Activated T-helper 2 cell treated with anti-CD3 and anti-CD28 coated beads, Interferon-gamma antibody, Interleukin-2, Interleukin-4, amounts not matched to agents 10 μg/mL and 5 μg/mL and 100 μg/mL, durations not matched to agents 14 hours and 24 hours and 36 hours (primary cell): ENCODE measurements at regions not wholly inside any gene's neighbourhood (a gene's known extent, or its start where the extent isn't known, plus 50 kb on each side); places are given as distances from the start of the nearest gene placed in this dataset.
"Not testable (repeated sequence)": the region's sequence is repeated elsewhere in the genome, so short reads cannot be mapped to it uniquely, and the experiment has no call there.

Experiments
- DNase-seq: peaks from one replicate; pipeline ENCODE4 v3.0.0; 2021; ENCODE audit warnings: low spot score
- H3K27ac Mint-ChIP-seq: one replicate; pipeline ENCODE4 v1.8.0; 2021; ENCODE audit warnings: mixed read lengths
- H3K27me3 Mint-ChIP-seq: one replicate; pipeline ENCODE4 v1.8.0; 2021; ENCODE audit warnings: low read depth, mixed read lengths
- H3K36me3 Mint-ChIP-seq: one replicate; pipeline ENCODE4 v1.8.0; 2021; ENCODE audit warnings: low read depth, mixed read lengths
- H3K4me1 Mint-ChIP-seq: one replicate; pipeline ENCODE4 v1.8.0; 2021; ENCODE audit warnings: low read depth, mixed read lengths
- H3K4me3 Mint-ChIP-seq: one replicate; pipeline ENCODE4 v1.8.0; 2021; ENCODE audit warnings: low read depth, mild to moderate bottlenecking, moderate library complexity, mixed read lengths
- H3K9me3 Mint-ChIP-seq: one replicate; pipeline ENCODE4 v1.8.0; 2021; ENCODE audit warnings: mixed read lengths
- intact Hi-C: fragments of 100-400 bp; cut with micrococcal nuclease; formaldehyde crosslinking; loops from one replicate; pipeline ENCODE4 v1.15.1; 2023

DNA sequence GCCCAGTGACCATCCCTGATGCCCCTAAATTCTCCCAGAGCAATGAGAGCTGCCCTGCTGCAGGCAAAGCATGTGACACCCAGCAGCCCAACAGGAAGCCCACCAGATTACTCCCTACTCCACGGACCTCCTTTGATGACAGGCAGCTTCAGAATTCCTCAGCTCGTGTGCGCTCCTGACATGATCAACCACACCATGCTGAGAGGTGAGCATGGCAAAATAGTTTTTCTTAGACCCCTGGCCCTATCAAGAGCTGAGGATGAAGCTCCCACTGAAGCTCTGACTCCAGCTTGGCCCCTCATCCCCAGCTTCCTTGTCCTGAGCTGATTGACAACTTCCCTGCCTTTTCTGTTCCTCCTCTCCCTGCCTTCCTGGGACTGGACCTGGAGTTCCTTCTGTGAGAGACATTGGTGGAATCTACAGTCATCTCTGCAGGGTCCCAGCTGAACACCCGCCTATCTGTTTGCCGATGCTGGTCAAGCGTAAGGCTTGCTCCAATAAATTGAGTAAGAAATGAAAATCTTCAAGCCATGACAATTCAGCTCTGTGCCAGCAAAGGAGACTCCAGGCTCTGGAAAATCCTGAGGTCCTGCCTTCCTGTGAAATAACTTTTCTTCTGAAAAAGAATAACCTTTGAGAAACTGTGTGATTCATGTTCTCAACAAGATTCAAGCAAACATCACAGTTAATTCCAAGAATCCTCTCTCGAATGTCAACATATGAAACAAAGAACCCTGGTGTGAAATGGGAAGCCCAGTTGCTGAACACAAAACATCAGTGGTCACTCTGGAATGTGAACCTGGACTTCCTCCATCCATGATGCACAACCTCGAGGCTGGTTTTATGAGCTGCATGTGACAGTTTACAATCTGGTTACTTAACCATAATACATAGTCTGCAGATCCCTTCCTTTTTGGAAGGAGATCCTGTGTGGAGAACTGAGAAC is 201.1 kb downstream of the SPP2 start:
- H3K27me3 Mint-ChIP-seq = peaks cover 20% of the 10 kb centered on the region
- no peak overlapping the region for H3K27ac Mint-ChIP-seq
- intact Hi-C loops = no loop called here
- H3K36me3 Mint-ChIP-seq = no peaks in the 10 kb centered on the region
- H3K4me3 Mint-ChIP-seq = no peak overlapping the region
- no peaks in the 10 kb centered on the region for H3K9me3 Mint-ChIP-seq
- DNase-seq = no peak
- H3K4me1 Mint-ChIP-seq = peaks cover 7% of the 10 kb centered on the region

DNA sequence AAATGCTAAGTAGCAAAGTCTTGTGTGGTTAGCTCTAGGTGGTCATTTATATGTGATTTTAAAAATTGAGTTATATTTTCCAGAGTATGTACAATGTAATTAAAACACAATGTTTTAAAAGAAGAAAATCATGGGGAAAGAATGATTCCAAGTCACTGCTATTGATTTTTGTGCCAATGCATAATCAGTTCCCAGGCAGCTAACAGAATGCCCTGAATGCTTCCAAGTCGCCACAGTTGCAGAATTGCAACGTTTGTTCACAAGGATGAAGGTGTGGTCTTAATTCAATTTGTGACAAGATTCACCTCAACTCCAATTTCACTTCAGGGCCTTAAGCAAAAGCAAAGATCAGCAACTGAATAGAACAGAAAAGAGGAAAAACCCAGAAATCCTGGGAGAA is 200.4 kb downstream of the SPP2 start:
- Mint-ChIP-seq H3K4me1 (peaks cover 7% of the 10 kb centered on the region), H3K27ac (no peak overlapping the region), H3K4me3 (no peak overlapping the region), H3K27me3 (peaks cover 20% of the 10 kb centered on the region), H3K9me3 (no peaks in the 10 kb centered on the region), H3K36me3 (no peaks in the 10 kb centered on the region)
- no peak for DNase-seq
- intact Hi-C loops = no loop called here

DNA sequence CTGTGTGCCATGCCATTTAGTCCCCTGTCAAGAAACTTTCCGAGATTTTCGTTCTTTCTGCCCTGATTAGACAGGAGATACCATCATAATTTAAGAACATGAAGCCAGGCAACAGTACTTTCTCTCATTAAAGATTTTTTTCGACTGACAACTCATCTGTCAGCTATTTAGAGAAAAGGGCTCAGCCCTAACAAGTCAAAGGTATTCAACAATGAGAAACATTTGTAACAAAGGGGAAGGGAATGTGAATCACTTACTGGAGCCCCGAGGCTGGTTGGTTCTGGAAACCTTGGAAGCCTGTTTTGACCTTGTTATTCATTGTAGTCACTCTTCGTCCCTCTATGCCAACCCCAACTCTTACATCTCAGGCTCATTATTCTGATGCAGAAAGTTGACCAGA is 199.4 kb downstream of the SPP2 start:
- H3K27ac Mint-ChIP-seq = no peak overlapping the region

DNA sequence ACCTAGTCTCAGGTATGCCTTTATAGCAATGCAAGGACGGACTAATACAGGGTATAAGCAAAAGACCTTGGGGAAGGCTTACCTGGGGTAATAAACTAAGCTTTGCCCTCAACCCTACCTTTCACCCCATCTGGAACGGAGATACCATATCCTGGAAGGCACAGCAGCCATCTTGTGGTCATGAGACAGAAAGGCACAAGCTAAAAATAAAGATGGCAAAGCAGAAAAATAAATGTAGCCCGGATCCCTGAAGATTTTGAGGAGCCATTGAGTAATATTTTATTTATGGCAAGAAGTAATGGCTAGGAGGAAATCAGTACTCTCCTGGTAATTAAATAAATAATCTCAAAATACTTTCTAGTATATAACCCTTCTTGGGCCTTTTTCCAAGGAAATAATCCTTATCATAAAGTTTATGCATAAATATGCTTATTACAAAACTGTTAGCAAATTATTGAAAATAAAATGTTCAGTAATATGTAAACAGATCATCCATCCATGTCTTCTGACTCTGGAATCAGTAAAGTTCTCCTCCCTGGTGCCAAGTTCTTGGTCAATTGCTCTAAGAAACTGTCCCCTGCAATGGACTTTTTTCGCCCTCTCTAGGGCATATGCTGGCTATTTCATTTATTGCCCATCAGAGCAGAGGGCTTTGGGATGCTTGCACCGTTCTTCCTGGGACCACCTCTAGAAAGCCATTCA is 198.7 kb downstream of the SPP2 start:
- Mint-ChIP-seq H3K4me3 (no peak overlapping the region), H3K4me1 (peaks cover 3% of the 10 kb centered on the region), H3K27me3 (peaks cover 22% of the 10 kb centered on the region), H3K27ac (no peak overlapping the region), H3K36me3 (no peaks in the 10 kb centered on the region), H3K9me3 (no peaks in the 10 kb centered on the region)
- DNase-seq = no peak
- intact Hi-C loops = no loop called here

More for the DNA sequence above, 199.4 kb downstream of the SPP2 start:
- intact Hi-C loops = no loop called here
- Mint-ChIP-seq H3K4me1 (peaks cover 4% of the 10 kb centered on the region), H3K27me3 (peaks cover 21% of the 10 kb centered on the region), H3K36me3 (no peaks in the 10 kb centered on the region), H3K9me3 (no peaks in the 10 kb centered on the region), H3K4me3 (no peak overlapping the region)
- DNase-seq = no peak

DNA sequence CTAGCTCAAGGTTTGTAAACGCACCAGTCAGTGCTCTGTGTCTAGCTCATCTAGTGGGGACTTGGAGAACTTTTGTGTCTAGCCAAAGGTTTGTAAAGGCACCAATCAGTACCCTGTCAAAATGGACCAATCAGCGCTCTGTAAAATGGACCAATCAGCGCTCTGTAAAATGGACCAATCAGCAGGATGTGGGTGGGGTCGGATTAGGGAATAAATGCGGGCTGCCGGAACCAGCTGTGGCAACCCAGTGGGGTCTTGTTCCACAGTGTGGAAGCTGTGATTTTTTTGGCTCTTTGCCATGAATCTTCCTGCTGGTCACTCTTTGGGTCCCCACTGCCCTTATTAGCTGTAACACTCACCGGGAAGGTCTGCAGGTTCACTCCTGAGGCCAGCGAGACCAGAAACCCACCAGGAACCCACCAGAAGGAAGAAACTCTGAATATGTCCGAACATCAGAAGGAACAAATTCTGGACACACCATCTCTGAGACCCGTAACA is 197.8 kb downstream of the SPP2 start:
- peaks cover 22% of the 10 kb centered on the region for H3K27me3 Mint-ChIP-seq
- intact Hi-C loops, DNase-seq, H3K4me3 Mint-ChIP-seq, H3K36me3 Mint-ChIP-seq, H3K27ac Mint-ChIP-seq, H3K9me3 Mint-ChIP-seq, H3K4me1 Mint-ChIP-seq: not testable (repeated sequence)

DNA sequence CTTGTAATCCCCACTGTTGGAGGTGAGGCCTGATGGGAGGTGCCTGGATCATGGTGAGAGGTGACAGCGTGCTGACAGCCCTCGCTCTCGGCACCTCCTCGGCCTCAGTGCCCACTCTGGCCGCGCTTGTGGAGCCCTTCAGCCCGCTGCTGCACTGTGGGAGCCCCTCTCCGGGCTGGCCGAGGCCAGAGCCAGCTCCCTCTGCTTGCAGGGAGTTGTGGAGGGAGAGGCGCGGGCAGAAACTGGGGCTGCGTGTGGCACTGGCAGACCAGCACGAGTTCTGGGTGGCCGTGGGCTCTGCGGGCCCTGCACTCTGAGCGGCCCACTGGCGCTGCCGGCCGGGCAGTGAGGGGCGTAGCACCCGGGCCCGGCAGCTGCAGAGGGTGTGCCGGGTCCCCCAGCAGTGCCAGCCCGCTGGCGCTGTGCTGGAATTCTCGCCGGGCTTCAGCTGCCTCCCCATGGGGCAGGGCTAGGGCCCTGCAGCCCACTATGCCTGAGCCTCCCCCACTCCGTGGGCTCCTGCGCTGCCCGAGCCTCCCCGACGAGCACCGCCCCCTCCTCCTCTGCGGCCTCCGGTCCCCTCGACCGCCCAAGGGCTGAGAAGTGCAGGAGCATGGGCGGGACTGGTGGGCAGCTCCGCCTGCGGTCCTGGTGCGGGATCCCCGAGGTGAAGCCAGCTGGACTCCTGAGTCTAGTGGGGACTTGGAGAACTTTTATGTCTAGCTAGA is 197.1 kb downstream of the SPP2 start:
- no peak overlapping the region for H3K27ac Mint-ChIP-seq
- no peaks in the 10 kb centered on the region for H3K36me3 Mint-ChIP-seq
- H3K27me3 Mint-ChIP-seq = peaks cover 22% of the 10 kb centered on the region
- no peak for DNase-seq
- H3K9me3 Mint-ChIP-seq = no peaks in the 10 kb centered on the region
- H3K4me1 Mint-ChIP-seq = peaks cover 10% of the 10 kb centered on the region
- H3K4me3 Mint-ChIP-seq = no peak overlapping the region
- intact Hi-C loops = no loop called here

DNA sequence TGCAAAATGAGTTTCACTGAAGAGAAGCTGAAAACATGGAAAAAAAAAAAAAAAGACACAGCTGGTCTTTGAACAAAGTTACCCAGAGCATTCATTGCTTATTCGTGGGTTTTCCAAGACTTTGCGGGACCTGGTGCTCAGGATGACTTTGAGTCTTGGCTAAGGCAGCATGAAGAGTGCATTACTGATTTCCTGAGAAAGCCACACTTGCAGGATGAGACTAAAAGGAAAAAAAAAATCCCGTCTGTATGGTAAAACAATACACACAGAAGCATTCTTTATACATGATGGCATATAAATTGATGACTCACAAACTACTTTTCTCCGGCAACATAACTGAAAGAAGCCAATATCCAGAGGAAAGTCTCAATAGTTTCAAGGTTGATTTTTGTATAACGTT is 195.4 kb downstream of the SPP2 start:
- intact Hi-C loops = no loop called here
- DNase-seq = no peak
- no peak overlapping the region for H3K4me3 Mint-ChIP-seq
- H3K4me1 Mint-ChIP-seq = peaks cover 10% of the 10 kb centered on the region
- no peaks in the 10 kb centered on the region for H3K36me3 Mint-ChIP-seq
- H3K9me3 Mint-ChIP-seq = no peaks in the 10 kb centered on the region
- H3K27ac Mint-ChIP-seq = no peak overlapping the region
- peaks cover 16% of the 10 kb centered on the region for H3K27me3 Mint-ChIP-seq

DNA sequence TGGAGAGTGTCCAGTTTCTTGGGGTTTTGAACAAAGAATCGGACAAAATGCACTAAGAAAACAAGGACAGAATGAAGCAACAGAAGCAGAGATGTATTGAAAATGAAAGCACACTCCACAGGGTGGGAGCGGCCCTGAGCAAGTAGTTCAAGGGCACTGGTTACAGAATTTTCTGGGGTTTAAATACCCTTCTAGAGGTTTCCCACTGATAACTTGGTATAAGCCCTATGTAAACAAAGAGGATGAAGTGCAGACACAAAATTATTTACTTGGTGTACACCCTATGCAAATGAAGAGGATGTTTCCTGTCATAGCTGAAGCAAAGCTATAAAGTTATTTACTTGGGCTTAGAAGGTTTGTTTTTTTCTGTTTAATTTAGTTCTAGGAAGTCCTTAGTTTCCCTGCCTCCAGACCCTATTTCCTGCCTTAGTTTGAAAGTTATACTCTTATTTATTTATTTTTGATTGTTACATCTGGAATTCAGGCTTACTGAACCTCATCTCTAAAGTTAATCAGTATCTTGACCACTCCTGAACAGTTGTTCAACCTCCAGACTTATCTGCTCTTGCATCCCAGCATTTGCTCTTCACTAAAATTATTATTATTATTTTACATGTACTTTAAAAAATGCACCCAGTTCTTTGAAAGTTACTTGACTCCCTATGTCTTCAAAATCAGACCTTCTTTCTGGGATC is 193.5 kb downstream of the SPP2 start:
- Mint-ChIP-seq H3K36me3 (no peaks in the 10 kb centered on the region), H3K4me3 (peak overlapping the region; percentile 24), H3K27me3 (peaks cover 7% of the 10 kb centered on the region), H3K4me1 (peaks cover 10% of the 10 kb centered on the region), H3K9me3 (no peaks in the 10 kb centered on the region), H3K27ac (no peak overlapping the region)
- intact Hi-C loops = no loop called here
- no peak for DNase-seq

DNA sequence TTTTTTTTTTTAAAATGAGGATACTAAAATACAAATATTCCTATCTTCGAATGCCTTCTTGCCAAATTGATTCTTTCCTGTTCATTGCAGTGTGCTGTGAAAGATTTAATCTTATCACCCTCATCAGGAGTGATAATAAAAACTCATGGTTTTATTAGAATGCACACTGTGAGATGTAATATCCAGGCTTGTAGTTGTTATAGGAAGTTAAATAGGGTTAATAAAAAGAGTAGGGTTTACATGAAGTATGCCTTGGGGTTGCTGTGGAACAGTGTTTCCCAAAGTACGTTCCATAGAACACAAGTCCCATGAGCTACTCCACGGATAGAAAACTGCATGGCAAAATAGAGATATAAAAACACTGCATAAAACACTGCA is 191.9 kb downstream of the SPP2 start:
- intact Hi-C loops = no loop called here
- Mint-ChIP-seq H3K36me3 (no peaks in the 10 kb centered on the region), H3K27me3 (peaks cover 7% of the 10 kb centered on the region), H3K9me3 (peaks cover 3% of the 10 kb centered on the region), H3K4me1 (peaks cover 10% of the 10 kb centered on the region), H3K4me3 (no peak overlapping the region), H3K27ac (no peak overlapping the region)
- DNase-seq = no peak

DNA sequence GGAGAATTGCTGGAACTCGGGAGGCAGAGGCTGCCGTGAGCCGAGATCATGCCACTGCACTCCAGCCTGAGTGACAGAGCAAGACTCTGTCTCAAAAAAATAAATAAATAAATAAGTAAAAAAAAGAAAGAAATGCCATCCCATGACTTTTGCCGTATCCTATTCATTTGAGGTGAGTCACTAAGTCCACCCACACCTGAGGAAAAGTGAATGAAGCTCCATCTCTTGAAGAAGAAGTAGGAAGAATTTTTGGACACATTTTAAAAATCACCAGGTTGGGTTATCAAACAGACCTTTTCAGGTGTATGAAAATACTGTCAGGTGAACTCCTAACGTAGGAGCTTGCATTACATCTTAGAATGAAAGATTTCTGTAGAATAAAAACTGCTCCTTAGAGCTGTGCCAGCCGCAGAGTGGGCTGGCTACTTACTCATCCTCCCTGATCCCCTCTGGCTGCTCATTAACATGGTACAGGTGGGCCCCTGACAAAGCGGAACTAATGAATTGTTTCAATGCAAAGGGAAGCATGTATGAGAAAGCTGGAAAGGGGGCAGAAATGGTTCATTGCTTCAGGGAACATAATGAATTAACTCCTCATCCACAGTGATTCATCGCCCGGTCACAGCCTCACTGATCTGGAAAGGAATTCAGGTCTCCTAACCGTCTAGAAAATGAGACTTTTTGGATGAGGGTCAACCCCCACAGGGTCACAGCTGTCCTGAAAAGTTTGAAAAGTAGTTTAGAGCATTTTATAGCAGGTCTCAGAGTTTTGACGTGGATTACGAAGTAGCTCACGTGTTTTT is 191.4 kb downstream of the SPP2 start:
- intact Hi-C loops = no loop called here
- DNase-seq = no peak
- Mint-ChIP-seq H3K9me3 (peaks cover 3% of the 10 kb centered on the region), H3K27ac (no peak overlapping the region), H3K36me3 (no peaks in the 10 kb centered on the region), H3K27me3 (peaks cover 7% of the 10 kb centered on the region), H3K4me3 (no peak overlapping the region), H3K4me1 (peaks cover 10% of the 10 kb centered on the region)

DNA sequence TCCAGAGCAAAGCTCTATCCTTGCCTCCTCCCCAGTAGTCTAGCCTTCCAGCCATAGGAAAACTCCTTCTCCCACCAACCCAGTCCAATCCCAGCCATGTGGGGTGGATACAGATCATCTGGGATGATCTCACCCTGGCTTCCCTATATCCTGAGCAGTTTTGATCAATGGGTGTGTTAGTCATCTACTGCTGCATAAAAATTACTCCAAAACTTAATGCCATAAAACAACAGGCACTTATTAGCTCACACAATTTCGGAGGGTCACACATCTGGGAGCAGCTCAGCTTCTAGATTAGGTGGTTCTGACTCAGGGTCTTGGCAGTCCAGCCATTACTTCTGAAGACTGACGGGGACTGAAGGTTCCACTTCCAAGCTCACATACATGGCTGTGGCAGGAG is 190.4 kb downstream of the SPP2 start:
- H3K27me3 Mint-ChIP-seq = peaks cover 10% of the 10 kb centered on the region
- H3K36me3 Mint-ChIP-seq = no peaks in the 10 kb centered on the region
- DNase-seq = no peak
- peaks cover 10% of the 10 kb centered on the region for H3K4me1 Mint-ChIP-seq
- H3K9me3 Mint-ChIP-seq = peaks cover 3% of the 10 kb centered on the region
- no peak overlapping the region for H3K27ac Mint-ChIP-seq
- intact Hi-C loops = no loop called here
- no peak overlapping the region for H3K4me3 Mint-ChIP-seq

DNA sequence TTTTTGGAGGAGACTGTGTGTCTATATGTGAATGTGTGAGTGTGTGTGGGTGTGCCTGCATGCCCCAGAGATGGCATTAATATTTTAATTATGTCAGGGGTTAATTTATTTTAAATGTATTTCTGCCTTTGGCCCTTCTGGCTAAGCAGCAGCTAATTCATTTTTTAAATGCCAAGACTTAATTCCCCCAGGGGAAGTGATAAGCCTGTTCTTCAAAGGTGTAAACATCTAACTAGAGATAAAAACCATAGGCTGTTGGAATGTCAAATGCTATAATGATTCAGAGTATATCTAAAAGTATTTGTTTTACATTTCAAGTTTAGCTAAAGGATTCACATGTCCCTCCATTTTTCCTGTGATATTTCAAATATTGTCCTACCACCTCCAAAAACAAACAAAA is 184.7 kb downstream of the SPP2 start:
- no peak for DNase-seq
- intact Hi-C loops = no loop called here
- peaks cover 7% of the 10 kb centered on the region for H3K27me3 Mint-ChIP-seq
- H3K9me3 Mint-ChIP-seq = peaks cover 3% of the 10 kb centered on the region
- H3K4me3 Mint-ChIP-seq = no peak overlapping the region
- H3K4me1 Mint-ChIP-seq = no peaks in the 10 kb centered on the region
- H3K36me3 Mint-ChIP-seq = no peaks in the 10 kb centered on the region
- no peak overlapping the region for H3K27ac Mint-ChIP-seq
